Left kidney (tissue), 1 donor: ENCODE measurements at regions not wholly inside any gene's neighbourhood (a gene's known extent, or its start where the extent isn't known, plus 50 kb on each side); places are given as distances from the start of the nearest gene placed in this dataset.

Experiments
- DNase-seq: peaks from one replicate; pipeline ENCODE4 v3.0.0-alpha.2; 2013

GRCh38 chr6:81238390-81238789 is 514.1 kb downstream of the TENT5A start:
- no peak for DNase-seq

GRCh38 chr6:81237226-81237625 is 515.3 kb downstream of the TENT5A start:
- DNase-seq = no peak

GRCh38 chr6:81235512-81235911 is 517.0 kb downstream of the TENT5A start:
- no peak for DNase-seq

- DNase-seq = no peak
Measured at GRCh38 chr6:81233990-81234389, 518.5 kb downstream of the TENT5A start.

- no peak for DNase-seq
Measured at GRCh38 chr6:81228912-81229555, 523.4 kb downstream of the TENT5A start.

GRCh38 chr6:81226957-81227356 is 525.5 kb downstream of the TENT5A start:
- DNase-seq = no peak

- no peak for DNase-seq
Measured at GRCh38 chr6:81216668-81217067, 535.8 kb downstream of the TENT5A start.

GRCh38 chr6:81215092-81215432 is 537.4 kb downstream of the TENT5A start:
- DNase-seq = no peak

GRCh38 chr6:81214414-81215091 is 537.9 kb downstream of the TENT5A start:
- no peak for DNase-seq

GRCh38 chr6:81204731-81205130 is 547.8 kb downstream of the TENT5A start:
- DNase-seq = no peak

GRCh38 chr6:81194374-81194773 is 558.1 kb downstream of the TENT5A start:
- DNase-seq = no peak

GRCh38 chr6:81172056-81172740 is 580.3 kb downstream of the TENT5A start:
- DNase-seq = no peak

GRCh38 chr6:81169166-81169565 is 583.3 kb downstream of the TENT5A start:
- no peak for DNase-seq

- DNase-seq = no peak
Measured at GRCh38 chr6:81166770-81167169, 585.7 kb downstream of the TENT5A start.

- DNase-seq = no peak
Measured at GRCh38 chr6:81158956-81159355, 593.5 kb downstream of the TENT5A start.

GRCh38 chr6:81148751-81149150 is 603.7 kb downstream of the TENT5A start:
- DNase-seq = no peak

GRCh38 chr6:81145506-81145905 is 607.0 kb downstream of the TENT5A start:
- DNase-seq = no peak

GRCh38 chr6:81144346-81144745 is 608.1 kb downstream of the TENT5A start:
- DNase-seq = no peak

- DNase-seq = no peak
Measured at GRCh38 chr6:81138236-81138635, 614.2 kb downstream of the TENT5A start.

GRCh38 chr6:81130969-81131368 is 621.5 kb downstream of the TENT5A start:
- DNase-seq = no peak

GRCh38 chr6:81130061-81130460 is 622.4 kb downstream of the TENT5A start:
- DNase-seq = no peak

GRCh38 chr6:81128671-81129070 is 623.8 kb downstream of the TENT5A start:
- no peak for DNase-seq

- no peak for DNase-seq
Measured at GRCh38 chr6:81126150-81126549, 626.3 kb downstream of the TENT5A start.

- DNase-seq = no peak
Measured at GRCh38 chr6:81120280-81120679, 632.2 kb downstream of the TENT5A start.
